SIG-M5 treated with dmso at 0.1 percent for 504 hours (cell line): ENCODE measurements at regions not wholly inside any gene's neighbourhood (a gene's known extent, or its start where the extent isn't known, plus 50 kb on each side); places are given as distances from the start of the nearest gene placed in this dataset.
"Not testable (repeated sequence)": the region's sequence is repeated elsewhere in the genome, so short reads cannot be mapped to it uniquely, and the experiment has no call there.

Experiments used
- DNase-seq: peaks from one replicate; lab custom pipeline; 2025; ENCODE audit not compliant: unreplicated experiment; lab: John Stamatoyannopoulos, UW

DNA sequence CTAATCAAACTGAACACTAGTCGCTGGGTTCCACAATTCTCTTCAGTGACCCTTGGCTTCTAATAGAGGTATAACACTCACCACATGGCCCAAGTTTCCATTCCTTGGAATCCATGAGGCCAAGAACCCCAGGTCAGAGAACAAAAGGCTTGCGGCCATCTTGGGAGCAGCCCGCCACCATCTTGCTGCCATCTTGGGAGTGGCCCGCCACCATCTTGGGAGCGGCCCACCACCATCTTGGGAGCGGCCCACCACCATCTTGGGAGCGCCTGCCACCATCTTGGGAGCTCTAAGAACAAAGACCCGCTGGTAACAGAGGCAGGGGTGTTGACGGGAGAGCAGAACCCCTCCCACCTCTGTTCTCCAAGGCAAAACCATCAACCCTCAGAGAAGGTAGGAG, 493.4 kb downstream of the MATN1 start:
- DNase-seq: no peak

DNA sequence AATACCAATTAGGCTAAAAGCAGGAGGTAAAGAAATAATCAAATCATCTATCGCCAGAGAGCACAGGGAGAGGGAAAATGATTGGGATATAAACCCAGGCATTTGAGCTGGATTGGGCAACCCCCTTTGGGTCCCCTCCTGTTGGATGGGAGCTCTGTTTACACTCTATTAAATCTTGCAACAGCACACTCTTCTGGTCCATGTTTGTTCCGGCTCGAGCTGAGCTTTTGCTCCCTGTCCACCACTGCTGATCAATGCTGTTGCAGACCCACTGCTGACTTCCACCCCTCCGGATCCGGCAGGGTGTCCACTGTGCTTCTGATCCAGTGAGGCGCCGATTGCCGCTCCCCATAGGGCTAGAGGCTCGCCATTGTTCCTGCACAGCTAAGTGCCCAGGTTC, 493.8 kb downstream of the MATN1 start:
- DNase-seq: no peak

DNA sequence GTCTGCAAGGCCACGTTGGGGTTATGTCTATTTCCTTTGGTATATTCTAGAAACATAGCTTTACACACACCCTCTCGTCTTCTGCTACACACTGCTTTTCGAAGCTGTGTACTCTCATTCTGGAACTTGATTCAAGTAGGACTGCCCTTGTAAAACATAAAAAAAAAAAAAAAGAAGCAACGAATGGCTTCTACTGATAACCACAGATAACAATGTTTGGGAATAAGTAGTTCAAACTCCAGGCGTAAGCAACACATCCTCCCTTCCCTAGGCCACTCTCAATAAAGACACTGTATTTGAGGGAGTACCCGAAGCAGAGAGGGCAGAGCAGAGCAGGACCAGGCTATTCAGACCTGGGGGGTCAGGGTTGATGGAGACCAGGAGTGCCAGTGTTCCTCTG, 496.7 kb downstream of the MATN1 start:
- DNase-seq: no peak

DNA sequence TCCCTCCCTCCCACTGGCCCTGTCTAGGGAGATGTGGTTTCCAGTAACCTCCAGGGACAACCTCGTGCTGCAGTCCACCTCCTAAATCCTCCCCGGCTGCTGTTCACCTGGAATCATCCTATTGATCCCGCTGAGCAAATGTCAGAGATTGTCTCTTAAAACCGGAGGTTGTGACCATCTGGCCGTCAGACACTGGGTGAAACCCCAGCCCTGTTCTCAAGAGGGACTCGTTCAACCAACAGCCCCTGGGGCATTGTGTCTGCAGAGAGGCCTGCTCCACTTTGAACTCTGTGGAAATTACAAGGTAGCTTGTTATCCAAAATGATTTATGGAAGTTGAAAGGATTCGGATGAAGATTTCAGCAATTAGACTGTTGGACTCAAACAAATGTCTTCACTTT, 498.0 kb downstream of the MATN1 start:
- DNase-seq: no peak

DNA sequence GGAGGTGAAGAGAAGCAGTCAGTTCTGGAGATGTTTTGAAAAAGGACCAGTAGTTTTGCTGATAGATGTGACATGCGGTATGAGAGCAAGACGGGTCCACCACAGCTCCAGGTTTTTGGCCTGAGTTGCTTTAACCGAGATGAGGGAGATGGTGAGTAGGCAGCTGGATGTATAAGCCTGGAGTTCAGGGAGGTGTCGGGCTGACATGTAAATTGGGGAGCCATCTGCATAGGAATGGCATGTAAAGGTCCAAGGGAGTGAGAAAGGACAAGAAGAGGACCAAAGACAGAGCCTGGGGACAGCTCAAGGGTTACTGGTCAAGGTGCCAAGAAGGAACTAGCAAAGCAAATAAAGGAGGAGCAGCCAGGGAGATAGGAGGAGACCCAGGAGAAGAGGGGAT, 503.7 kb downstream of the MATN1 start:
- no peak for DNase-seq

DNA sequence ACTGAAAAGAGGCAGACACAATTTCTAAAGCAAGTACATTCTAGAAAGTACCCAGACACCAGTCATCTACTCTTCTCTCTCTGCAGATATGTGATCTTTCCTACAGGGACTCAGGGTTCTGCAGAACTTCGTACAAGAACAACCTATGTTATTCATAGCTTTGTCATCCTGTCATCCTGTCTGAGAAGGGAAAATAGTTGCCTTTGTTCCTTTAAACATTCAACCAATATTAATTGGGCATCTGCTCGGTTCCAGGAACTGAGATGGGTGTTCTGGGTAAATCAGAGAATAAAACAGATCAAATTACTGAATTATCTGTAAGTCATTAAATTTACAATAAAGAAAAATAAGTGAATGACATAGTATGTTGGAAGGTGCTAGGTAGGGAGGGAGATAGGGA, 504.9 kb downstream of the MATN1 start:
- DNase-seq: no peak

DNA sequence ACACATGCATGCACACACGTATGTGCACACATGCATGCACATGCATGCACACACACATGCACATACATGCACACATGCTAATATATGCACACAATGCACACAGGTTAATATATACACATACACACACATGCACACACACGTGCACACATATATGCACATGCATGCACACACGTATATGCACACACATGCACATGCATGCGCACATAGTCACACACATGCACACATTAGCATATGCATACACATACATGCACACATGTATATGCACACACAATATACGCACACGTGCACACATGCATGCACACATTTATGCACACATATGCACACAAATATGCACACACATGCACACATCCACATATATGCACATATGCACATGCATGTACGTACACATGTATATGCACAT, 506.8 kb downstream of the MATN1 start:
- DNase-seq: no peak

DNA sequence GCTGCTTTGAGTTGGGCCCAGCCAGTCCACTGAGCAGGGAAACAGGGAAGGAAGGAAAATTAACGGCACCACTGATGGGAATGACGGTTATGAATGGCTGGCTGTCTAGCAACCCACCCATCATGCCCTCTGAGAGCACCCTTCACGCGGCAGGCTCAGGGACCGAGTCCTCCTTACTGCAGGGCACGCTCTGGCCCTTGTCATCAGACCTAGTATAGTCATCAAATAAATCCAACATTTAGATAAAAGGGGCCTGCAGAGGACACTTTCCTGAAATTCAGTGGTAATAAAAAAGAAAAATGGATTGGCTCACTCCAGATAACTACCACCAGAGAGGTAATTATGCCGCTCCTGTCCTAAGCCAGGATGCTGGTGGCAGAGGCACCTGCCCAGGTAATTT, 509.4 kb downstream of the MATN1 start:
- DNase-seq: no peak

DNA sequence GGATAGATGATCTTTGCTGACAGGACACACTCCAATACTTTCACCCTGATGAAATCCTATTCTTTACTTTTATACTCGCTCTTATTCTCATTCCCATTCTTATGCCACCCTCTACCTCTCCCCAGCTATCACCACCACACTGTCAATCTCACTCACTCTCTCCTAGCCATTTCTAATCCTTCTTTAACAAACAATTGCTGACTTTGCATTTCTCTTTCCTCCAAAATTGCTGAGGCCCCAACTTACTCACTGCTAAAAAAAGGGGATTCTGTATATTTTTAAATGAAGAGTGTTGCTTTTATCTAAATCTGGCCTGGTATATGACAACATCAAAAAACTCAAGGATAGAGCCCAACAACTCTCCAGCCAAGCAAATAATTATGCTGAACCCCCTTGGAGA, 515.4 kb downstream of the MATN1 start:
- DNase-seq: not testable (repeated sequence)

DNA sequence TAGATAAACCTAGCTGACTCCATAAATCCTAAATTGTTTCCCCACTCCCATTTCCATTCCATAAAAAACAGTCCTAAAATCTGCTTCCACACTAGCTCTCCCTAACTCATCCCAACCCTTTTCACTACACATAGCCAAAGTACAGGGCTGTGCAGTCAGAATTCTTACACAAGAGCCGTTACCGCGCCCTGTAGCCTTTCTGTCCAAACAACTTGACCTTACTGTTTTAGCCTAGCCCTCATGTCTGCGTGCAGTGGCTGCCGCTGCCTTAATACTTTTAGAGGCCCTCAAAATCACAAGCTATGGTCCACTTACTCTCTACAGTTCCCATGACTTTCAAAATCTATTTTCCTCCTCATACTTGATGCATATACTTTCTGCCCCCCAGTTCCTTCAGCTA, 516.8 kb downstream of the MATN1 start:
- DNase-seq: not testable (repeated sequence)

DNA sequence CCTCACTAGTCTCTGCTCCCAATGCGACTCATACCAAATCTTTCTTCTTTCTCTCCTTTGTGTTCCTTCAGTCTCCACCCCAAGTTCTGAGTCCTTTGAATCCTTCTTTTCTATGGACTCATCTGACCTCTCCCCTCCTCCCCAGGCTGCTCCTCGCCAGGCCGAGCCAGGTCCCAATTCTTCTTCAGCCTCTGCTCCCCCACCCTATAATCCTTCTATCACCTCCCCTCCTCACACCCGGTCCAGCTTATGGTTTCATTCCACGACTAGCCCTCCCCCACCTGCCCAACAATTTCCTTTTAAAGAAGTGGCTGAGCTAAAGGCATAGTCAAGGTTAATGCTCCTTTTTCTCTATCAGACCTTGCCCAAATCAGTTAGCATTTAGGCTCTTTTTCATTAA, 518.5 kb downstream of the MATN1 start:
- DNase-seq: not testable (repeated sequence)

DNA sequence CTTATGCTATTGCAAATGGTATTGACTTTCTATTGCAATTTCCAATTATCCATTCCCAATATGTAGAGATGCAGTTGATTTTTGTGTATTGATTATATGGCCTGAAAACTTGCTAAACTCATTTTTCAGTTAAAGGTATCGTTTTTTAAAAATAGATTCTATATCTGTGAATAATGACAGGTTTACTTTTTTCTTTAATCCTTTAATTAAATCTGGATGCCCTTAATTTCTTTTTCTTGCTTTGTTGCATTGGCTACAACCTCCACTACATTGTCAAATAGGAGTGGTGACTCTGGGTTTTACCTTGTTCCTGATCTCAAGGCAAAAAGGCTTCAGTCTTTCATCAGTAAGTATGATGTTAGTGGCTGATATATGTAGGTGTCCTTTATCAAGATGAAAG, 522.4 kb downstream of the MATN1 start:
- DNase-seq: no peak

DNA sequence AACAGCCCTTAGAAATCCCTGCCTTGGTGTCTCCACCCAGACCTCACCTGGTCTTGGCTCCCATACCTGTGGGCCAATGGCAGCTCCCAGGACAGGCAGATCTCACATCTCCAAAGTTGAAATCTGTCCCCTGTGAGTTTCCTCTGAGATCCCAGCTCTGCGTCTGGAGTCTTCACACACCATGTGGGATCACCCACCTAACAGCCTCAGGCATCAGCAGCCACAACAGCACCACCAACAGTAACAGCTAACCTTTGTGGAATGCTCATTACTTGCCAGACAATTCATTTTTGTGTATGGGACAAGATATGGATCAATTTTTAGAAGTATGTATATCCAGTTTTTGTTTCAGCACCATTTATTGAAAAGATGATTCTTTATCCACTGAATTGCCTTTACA, 523.2 kb downstream of the MATN1 start:
- no peak for DNase-seq

DNA sequence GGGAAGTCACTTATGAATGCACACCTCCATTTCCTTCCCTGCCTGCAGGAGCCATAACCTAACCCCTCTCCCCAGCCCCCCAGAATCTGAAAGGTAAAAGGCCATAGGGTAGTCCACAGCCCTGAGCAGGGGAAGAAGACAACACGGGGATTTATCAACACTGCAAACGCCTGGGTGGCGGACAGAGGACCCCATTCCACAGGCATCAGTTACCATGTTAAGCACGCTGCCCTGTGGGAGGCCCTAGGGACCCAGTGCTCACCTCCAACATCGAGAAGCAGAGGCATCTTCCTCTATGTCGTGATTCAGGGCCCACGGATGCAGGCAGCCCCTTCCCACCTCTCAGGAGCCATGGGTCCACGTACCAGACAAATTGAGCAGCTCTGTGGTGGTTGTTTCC, 523.8 kb downstream of the MATN1 start:
- DNase-seq: no peak

DNA sequence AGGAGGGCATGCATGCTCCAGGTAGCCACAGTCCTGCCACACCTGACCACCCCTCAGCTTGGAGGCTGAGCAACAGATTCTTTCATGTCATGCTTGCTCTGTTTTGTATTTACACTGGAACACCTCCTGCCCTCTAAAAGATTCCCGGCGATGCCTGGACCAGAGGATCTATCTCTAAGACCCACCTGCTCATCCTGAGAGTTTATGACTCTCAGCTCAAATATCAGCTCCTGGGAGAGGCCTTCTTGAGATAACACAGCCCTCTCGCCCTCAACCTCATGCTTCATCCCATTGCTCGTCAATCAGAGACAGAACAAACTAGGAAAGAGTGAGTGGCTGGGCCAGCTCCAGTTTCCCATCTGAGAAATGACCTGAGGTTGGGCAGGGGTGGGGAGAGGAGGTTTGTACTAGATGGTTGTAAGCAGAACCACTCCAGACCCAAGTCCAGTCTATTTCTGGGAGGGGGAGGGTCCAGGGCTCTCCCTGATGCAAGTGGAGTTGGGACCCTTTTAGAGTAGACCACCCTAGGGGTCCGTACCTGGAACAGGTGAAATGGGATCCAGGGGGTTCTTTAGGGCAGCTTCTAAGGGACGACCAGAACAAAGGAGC, 524.5 kb downstream of the MATN1 start:
- no peak for DNase-seq

DNA sequence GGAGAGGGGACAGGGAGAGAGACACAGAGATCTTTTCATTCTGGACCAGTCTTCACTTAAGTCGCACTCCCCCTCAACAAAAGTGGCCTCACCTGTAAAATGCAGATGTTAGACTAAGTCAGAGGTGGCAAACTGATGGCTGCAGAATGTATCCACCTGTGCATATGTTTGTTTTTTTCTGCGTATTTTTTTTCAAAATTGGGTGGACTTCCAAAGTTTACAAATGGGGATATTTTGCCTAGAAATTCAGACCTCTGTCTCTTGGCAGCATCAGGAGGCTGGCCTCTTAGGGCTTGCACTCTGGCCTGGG, 525.0 kb downstream of the MATN1 start:
- DNase-seq: no peak

DNA sequence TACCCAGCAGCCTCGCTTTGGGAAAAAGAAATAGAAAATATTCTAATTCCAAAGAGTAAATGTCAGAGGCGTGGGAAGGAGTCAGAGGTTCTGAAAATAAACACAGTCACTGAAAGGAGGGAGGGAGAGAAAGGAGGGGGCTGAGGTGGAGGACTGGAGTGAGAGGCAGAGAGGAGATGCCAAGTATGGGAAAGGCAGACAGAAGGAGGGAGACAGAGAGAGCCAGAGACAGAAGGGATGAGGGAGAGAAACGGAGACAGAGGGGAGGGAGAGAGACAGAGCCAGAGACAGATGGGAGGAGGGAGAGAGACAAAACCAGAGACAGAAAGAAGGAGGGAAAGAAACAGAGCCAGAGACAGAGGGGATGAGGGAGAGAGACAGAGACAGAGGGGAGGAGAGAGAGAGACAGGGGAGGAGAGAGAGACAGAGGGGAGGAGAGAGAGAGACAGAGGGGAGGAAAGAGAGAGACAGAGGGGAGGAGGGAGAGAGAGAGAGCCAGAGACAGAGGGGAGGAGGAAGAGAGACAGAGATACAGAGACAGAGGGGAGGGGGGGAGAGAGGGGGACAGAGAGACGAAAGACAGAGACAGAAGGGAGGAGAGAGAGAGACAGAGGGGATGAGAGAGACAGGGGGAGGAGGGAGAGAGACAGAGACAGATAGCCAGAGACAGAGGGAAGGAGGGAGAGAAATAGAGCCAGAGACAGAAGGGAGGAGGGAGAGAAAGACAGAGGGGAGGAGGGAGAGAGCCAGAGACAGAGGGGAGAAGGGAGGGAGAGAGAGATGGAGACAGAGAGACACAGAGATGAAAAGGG, 525.5 kb downstream of the MATN1 start:
- no peak for DNase-seq

DNA sequence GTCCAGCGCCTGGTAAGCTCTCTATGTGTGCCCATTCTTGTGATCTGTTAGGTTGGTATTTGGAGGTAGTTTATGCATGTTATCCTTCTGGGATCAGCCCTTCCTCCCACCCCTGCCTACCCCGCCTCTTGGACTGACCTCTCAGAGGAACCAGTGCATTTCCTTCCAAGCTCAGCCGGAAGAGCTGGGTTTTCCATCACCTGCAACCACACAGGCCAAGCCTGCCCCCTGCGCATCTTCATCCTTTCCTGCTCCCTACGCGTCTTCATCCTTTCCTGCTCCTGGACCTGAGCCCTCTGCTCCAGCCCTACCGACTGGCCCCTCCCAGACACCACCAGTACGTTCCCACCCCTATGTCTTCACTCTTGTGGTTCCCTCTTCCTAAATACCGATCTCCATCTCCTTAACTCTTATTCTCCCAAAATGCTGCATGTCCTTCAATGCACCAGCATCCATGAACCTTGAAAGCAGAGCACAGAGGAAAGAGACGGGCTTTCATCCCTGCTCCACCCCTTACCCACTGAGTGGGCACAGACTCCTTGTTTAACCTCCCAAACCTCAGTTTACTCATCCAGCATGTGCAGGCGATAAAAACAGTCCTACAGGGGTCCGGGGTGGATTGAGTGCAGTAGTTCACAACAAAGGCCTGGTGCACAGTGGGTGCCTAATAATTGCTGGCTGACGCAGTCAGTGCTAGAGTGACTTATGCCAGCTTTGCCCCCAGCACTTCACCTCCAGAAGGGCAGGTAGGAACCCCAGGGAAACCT, 526.3 kb downstream of the MATN1 start:
- no peak for DNase-seq

DNA sequence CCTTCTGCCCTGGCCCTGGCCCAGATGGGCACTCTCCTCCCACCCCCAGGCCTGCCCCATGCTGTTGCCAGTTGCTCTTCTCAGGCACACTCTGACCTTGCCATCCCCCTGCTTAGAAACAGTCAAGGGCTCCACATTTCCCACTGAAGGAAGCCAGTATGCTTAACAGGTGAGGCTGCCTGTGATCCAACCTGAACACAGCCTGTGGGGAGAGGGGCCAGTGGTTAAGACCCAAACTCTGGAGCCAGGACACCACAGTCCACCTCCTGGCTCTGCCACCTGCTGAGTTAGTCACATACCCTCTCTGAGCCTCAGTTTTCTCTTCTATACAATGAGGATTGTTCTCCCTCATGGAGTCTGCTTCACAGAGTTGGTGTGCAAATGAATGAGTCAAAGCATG, 526.9 kb downstream of the MATN1 start:
- DNase-seq: no peak

DNA sequence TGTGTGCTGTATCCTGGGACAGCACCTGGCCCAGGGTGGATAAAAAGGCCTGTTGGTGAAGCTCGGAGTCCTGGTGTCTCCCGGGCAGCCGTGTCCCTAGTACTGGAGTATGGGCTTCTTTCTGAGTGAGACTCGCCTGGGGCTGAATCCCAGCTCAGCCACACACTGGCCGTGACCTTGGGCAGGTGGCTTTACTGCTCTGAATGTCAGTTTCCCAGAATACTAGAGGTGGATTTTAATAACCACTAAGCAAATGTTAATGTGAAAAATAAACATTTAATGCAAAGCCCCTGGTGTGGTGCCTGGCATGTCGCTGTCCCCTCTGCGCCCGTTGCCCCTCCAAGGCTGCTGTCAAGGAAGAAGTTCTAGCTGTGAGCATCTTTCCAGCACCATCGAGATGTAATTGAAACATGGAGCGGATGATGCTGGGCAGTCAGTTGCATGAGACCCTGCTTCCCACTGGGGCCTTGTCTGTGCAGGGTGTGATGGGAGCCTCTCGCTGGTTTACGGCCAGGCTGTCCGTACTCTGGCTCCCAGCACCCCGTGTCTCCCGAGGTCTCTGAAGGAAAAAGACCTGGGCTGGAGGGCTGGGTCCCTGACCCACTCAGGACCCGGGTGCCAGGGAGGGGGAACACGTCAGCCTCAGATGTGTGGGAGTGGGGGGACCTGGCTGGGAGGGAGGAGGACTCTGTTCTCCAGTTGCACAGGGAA, 527.8 kb downstream of the MATN1 start:
- DNase-seq: no peak

DNA sequence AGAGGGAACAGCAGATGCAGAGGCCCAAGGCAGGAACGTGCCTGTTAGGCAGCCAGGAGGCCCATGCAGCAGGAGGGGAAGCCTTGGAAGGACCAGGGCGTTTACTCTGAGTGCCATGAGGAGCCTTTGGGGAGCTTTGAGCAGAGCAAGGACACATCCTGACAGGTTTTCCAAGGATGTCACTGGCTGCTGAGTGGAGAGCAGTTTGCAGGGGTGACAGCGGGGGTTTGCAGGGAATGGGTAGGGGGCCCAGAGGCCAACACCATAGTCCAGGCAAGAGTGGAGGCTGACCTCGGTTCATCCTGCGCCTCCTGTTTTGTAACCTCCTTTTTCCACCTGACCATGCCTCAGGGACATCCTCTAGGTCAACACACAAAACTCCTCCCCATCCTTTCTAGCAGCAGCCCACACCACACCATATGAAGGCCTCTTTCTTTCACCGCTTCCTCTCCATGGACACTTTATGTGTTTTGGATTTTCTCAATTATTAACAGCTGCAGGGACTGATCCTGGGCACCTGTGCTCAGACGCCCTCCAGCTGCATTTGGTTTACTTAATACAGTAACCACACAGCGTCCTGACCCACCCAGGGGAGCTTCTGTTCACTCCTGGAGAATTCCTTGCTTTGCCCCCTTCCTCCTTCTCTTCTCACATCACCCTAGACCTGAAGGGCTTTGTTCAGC, 528.5 kb downstream of the MATN1 start:
- DNase-seq: no peak
